HG02973 (cell line): ENCODE measurements at regions not wholly inside any gene's neighbourhood (a gene's known extent, or its start where the extent isn't known, plus 50 kb on each side); places are given as distances from the start of the nearest gene placed in this dataset.

ENCODE experiments used
- ATAC-seq: cut with Tn5 transposase; IDR thresholded peaks from one replicate; pipeline ENCODE4 v1.9.1; 2021; ENCODE audit warnings: moderate library complexity; ENCODE audit not compliant: unreplicated experiment

DNA sequence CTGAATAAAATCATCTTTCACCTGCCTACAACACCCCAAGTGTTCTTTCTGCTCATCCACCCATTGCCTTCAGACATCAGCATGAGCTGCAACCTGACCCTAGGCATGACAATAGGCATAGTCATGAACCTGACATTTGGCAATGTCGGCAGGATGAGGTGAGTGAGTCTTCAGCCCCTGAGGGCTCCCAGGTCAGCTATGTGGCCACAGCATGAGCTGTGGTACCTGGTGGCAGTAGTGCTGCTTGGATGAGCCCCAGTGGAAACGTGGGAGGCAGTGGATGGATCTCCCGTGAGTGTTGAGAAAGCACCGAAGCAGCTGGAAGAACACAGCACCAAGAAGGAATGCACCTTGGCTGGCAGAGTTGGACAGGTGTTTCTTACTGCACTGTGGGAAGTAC, 334.8 kb upstream of the FAR2 start:
- no peak for ATAC-seq

DNA sequence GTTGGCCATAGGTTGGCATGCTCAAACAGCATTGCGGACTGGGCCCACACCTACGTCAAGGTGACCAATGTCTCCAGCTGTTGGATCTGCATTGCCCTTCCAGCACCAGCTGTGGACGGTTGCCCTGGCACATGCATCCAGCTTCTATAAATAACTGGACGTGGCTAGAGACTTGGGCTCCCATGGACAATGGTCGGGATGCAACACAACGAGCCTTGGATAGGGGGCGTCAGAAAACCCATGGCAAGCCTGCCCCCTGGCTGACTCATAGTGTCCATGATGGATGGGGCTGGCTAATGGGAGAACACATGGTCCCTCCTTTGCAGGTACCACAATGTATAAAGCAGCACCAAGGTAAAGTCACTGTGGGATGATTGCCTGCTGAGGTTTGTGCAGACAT, 331.6 kb upstream of the FAR2 start:
- ATAC-seq, result no peak

DNA sequence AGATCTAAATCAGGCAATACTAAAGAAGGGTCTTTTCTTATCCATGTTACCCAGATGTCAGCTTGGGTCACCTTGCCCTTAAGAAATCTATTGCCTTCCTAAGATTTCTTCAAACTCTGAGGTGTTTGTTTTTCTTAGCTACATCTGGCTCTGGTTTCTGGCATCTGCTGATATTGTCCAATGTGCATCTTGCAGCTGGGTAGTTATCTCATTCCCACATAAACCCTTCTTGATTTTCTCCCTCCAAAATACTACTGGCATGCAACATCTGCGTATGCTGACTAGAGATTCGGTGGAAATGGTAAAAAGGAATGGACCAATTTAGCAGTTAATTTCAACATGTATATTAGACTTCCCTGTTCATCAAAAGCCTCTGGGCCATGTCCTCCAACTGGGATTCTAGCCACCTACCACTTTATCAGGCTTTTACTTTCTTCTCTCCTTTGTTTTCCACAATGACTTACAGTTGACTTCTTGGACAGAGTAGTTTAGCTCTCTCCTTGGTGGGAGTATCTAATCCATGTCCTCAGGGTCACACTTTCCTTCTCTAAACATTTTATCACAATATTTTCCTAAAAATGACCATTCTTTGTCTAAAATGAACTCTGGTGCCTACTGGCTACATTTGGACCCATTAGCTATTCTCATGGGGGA, 324.8 kb upstream of the FAR2 start:
- no peak for ATAC-seq

DNA sequence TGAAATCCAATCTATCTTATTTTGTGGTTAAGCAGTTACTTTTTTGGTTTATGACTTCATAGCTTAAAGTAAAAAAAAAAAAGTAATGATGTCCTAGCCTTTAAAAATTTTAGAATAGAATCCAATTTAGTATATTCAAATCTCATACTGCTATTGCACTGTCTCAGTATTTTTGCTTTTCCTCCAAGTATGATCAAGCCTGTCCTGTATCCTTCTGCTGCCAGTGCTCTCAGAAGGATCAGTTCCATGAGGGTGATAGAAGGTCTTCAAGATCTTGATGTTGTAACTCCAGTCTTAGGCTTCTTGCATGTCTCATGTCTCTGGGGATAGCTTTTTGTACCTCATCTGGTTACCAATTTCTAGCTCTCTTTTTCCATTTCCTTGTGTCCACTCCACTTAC, 324.2 kb upstream of the FAR2 start:
- no peak for ATAC-seq

DNA sequence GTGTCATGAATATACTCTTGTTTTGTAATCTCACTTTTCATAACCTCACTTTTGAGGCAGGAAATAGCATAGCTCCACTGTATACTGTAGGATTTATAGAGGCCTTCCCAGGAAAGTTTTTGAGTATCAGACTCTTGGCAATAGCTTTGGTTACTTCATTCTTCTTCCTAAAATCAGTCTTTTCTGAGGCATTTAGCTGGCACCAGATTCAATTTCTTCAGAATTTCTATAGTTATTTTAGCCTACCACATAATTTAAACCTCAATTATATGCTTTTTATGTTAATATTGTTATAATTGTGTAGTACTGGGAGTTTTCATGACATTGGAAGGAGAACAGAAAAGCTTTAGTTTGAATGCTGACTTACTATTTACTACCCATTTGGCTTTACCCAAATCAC, 322.3 kb upstream of the FAR2 start:
- ATAC-seq, result no peak

DNA sequence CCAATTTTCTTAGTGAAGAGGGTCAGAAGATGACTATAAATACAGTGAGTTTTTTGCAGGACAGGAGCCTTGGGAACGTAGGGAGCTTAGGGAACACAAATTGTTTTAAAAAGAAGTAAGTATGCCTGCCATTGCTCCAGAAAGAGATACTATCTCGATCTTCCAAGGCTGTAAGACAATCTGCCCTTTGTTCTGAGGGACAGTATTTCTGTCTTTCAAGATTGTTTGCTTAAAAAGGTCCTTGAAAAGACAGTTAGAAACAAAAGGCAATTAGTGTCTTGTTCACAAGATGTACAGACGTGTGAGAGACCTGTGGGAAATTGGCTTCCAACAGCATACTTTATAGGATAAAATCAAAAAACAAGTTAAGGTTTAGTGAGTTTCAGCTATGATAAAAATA, 321.2 kb upstream of the FAR2 start:
- no peak for ATAC-seq

DNA sequence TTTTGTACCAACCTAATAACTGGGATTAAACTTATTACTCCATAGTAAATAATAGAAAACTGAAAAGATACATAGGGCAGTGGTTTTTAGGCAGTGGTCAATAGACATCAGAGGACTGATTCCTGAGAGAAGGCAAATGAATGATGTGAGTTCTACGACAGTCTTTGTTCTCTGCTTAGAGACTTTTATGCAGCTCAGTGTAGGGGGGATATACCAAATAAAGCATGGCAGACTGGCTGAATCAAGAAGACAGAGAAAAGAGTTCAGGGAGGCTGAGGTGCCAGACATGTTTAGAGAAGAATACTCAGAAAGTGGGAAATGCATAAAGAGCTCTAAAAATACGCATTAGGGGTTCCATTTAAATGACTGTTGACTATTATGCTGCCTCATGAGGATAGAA, 320.8 kb upstream of the FAR2 start:
- ATAC-seq, result no peak

DNA sequence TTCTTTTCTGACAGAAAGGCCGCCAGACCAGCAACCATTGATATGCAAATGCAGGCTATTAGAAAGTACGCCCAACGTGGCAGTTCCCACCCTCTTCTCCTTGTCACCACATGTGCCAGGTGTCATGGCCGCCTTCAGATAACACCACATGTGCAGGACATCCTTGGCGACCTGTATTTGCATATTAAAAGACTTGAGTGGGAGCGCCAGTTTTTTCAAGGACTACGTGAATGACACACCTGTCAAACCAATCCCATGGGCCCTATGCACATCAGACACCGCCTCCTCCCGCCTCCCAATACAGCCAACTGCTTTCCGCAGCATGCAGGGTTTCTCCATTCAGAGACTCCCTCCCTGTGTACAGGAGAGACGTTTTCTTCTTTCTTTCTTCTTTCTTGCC, 318.6 kb upstream of the FAR2 start:
- no peak for ATAC-seq

DNA sequence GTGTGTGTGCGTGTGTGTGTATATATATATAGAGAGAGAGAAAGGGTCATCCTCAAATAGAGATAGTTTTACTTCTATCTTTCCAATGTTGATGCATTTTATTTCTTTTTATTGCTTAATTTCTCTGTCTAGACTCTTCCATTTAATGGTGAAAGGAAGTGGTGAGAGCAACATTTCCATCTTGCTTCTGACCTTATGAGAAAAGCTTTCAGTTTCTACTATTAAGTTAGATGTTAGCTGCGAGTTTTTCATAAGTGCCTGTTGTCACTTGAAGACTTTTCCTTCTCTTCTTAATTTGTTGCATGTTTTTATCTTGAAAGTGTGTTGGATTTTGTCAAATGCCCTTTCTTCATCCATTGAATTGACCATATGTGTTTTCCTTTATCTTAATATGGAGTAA, 304.4 kb upstream of the FAR2 start:
- no peak for ATAC-seq

DNA sequence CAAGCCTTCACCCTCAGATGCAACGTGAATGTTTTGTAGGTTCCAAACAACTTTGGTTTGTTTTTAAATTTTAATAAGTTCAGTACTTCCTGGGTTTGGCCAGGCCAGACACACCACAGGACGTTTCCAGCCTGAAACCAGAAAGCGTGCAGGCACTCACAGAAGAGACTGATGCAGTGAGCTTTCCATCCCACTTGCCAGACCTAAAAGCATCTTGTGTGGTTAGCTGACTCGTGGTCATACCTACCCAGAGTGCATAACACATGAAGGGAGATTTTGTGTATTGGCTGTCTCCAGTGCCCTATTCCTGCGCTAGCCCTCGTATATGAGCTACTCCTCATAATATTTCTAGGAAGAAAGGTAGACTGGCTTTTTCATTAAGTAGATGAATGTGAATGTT, 297.3 kb upstream of the FAR2 start:
- no peak for ATAC-seq

DNA sequence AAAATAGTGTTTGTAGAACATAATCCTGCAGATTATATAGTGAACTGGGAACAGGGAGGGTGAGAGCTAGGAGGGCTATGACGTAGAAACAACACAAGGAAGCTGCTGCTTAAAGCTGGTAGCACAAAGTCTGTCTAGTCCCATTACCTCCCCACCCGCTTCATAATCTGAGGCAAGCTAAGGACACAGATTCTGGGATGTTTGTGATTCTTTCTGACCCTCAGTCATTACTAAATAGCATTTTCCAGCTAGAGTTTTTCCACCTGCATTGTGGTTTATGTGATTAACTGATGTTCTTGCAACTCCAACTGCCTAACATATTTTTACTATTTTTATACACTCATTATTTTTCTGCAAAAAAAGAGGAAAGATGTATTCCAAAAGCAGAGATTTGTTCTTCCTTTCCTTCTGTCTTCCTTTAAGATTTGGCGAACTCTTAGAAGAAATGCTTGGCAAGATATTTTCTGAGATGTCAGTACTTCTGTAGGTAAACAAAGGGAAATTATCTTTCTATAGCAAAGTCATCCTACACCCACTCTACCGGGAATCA, 293.2 kb upstream of the FAR2 start:
- ATAC-seq, result no peak

DNA sequence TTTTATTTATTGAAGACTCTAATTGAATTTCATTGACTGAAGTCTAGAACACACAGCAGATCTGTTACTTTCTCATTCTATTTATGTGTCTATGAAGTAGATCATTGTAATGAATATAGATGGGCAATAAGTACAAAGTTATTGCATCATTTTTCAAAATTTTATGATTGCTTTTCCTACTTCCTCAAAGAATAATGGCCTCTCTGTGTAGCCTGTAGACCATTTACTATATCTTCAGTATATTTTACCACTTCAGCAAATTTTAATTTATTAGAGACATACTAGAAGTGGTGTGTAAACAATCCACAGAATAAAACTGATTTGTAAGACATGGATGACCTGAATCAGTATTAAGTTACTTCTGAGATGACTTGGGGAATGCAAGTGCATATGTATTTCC, 291.7 kb upstream of the FAR2 start:
- no peak for ATAC-seq

DNA sequence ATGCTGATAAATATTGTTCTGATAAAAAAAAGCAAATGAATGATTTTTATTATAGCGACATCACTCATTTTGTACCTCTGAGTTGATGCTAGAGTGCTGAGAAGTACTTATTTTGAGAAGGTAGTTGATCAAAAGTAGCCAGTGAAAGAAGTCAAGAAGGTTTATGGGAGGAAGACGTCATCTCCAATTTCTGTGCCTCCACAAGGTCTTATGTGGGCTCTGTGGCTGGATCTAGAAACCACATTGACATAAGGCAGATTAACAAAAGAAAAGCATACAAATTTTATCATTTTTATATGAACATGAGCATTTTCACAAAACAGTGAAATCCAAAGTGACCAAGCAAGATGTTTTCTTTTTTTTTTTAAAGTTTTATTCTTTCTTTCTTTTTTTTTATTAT, 289.5 kb upstream of the FAR2 start:
- ATAC-seq, result no peak

DNA sequence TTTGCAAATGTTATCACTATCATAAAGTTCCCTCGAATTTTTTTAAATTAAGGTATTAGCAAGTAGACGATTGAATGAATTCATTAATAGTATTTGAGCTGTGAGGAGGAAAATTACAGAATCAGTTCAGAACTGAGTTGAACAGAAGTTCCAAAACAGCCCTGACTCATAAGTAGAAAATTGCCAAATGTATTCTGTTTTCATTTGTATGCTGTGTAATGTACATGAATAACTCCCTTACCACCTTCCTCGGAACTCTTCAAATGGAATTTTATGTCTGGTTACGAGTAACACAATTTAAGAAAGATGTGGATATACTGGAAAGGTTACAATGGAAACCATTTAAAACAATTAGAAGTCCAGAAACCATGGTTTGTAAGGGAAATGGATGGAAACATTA, 283.3 kb upstream of the FAR2 start:
- ATAC-seq, result no peak

DNA sequence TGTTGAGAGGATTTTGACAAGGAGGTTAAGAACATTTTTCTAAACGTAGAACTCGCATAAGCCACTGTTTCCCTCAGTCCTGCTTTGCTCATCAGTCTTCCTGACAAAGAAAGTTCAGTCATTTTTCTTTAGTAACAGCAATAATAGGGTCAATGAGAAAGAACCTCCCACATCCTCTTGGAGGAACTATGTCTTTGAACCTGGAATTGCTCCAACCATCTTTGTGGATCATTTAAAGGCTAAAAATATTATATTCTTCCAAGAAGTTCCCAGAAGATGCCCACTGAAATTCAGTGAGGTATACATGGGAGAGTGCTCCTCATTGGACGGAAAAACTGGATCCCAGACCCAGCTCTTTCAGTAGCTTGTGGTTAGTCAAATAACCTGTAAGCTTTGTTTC, 282.8 kb upstream of the FAR2 start:
- ATAC-seq, result no peak

DNA sequence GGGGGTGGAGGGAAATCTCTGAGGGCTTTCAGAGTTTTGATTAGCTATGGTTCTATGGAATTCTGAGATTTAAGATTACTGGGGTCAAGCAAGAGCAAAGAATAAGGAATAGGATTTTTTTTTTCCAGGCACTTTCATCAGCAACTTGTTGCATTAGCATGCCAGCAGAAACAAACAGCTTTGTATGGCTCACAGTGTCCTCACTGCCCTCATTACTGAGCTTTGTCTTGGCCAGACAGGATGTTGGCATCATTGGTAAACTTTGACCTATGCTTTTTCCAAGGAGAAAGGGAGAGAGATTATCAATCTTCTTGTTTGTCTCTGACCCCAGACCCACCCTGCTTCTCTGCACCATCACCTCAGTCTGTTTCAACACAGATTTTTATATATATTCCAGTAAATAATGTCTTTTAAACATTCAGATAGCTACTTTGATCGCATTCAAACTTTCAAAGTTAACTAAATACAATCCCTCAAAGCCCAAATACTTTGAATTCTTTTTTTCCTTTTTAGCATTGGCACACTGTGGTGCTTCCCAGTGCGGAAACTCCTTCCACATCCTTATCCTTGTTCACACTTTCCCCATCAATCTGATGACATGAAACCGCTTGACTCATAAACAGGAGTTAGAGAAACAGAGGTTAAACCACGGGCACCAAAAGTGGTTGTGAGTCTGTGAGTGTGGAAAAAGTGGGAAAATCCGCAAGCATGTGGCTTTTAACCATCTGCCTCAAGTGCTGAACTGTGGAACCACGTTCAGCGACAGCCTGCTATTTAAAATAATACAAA, 282.2 kb upstream of the FAR2 start:
- ATAC-seq, result no peak

DNA sequence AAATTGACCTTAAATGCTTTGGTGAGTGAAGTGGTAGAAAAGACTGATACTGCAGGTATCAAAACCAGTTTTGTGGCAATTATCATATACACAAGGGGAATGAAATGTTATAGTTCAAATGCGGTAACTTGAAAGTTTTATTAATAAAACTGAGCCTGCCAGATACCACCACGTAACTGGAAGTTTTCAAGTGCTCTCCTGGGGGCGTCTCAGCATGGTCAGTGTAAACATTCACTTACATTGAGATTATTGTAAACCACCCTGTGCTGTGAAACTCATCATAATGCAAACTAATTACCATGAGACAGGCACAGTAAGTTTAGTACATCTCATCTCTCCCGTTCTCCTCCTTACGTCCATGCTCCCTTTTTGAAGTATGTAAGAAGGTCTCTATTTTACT, 280.7 kb upstream of the FAR2 start:
- ATAC-seq, result no peak

DNA sequence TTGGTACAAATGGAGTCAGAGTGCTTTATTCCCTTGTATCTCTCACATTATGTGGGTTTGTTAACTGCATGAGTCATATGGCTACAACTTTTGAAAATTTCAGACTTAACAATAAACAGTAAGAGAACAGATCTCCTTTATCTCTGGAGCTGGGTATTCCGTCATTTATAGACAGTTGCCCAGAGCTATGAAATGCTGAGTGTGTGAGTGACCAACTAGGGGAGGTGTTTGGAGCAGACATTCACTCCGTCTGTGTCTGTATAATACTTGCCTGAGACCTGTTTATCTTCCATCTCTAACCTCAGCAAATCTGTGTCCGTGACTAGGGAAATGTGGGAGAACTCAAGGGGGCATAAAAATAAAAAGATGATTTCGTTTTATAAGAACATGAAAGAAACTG, 279.9 kb upstream of the FAR2 start:
- no peak for ATAC-seq

DNA sequence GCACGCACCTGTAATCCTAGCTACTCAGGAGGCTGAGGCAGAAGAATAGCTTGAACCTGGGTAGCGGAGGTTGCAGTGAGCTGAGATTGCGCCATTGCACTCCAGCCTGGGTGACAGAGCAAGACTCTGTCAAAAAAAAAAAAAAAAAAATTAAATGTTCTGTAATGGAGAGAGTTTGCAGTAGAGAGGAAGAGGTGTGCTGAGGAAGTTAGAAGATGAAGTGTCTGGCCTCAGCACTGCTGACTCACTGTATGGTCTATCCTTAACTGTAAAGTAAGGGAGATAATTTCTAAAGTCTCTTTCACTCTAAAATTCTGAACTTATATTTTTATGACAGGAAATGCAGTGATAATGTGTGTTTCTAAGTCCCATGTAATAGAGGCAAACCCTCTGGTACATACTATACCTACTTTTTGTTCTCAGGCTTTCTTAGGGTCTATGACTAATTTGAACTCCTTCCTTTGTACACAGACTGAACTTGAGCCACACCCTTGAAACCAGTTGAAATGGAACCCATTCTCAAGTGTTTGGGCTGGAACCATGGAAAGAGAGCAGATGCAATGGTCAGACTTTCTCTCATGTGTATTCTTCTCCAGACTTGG, 278.1 kb upstream of the FAR2 start:
- no peak for ATAC-seq

DNA sequence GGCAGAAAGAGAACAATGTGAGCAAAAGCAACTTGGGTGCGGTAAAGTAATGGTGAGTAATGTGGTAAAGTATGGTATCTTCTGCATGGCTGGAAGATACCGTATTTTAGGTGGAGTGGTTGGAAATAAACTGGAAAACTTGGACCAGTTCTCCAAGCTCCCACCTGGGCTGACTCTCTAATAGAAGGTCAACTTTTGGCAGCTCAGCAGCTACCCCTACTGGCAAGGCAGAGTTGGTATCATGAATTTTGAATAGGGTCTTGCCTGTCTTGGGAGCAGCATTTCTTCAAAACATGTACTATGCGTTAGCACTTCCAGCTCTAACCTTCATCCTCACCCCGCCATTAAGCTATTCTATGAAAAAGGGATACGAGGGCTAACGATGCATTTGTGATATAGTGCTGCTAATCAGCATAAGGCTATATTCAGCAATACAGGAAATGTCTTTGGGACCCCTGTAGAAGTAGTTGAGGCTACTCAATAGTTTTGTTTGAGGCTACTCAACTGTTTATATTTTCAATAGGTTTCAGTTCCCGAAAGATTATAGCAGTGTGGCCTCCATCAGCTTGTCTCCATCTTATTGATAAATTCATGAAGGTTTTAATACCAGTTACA, 276.3 kb upstream of the FAR2 start:
- ATAC-seq, result peak; percentile 56

DNA sequence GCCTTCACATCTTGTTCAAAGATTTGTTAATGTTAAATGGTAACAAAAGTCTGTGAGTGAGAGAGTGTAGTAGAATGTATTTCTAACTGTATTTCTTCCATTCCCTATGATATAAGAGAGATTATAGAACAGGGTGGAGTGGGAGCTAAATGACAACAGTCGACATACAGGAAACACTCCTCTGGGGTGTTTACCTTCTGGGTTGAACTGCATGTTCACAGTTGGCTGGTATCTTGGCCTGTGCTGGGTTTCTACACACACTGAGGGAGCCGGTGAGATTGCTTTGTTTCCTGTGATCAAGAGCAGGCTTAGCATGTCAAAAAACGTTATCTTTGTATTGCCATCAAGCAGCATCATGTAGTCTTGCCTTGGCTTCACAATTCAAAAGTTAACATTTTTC, 274.3 kb upstream of the FAR2 start:
- no peak for ATAC-seq
